ENCODE measurements at regions not wholly inside any gene's neighbourhood (a gene's known extent, or its start where the extent isn't known, plus 50 kb on each side); places are given as distances from the start of the nearest gene placed in this dataset.

- TF ChIP-seq, protein P1, sequence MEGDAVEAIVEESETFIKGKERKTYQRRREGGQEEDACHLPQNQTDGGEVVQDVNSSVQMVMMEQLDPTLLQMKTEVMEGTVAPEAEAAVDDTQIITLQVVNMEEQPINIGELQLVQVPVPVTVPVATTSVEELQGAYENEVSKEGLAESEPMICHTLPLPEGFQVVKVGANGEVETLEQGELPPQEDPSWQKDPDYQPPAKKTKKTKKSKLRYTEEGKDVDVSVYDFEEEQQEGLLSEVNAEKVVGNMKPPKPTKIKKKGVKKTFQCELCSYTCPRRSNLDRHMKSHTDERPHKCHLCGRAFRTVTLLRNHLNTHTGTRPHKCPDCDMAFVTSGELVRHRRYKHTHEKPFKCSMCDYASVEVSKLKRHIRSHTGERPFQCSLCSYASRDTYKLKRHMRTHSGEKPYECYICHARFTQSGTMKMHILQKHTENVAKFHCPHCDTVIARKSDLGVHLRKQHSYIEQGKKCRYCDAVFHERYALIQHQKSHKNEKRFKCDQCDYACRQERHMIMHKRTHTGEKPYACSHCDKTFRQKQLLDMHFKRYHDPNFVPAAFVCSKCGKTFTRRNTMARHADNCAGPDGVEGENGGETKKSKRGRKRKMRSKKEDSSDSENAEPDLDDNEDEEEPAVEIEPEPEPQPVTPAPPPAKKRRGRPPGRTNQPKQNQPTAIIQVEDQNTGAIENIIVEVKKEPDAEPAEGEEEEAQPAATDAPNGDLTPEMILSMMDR (conservative IDR thresholded peaks at IDR 0.05; ENCODE audit: low read length) = no peak
- Histone ChIP-seq H2AFZ (ENCODE audit: low read length) (no peak overlapping the region), H3K36me3 (ENCODE audit: insufficient read depth, low read length) (no peaks in the 10 kb centered on the region), H3K79me2 (ENCODE audit: insufficient read depth, low read depth, low read length) (no peaks in the 10 kb centered on the region), H3K9me2 (ENCODE audit: insufficient read depth, low read length) (no peaks in the 10 kb centered on the region), H4K20me1 (ENCODE audit: insufficient read depth, low read length) (no peaks in the 10 kb centered on the region), H3K4me1 (ENCODE audit: insufficient read depth, low read length, poor library complexity, severe bottlenecking) (no peaks in the 10 kb centered on the region), H3K9me3 (ENCODE audit: low read length) (no peaks in the 10 kb centered on the region), H3K4me2 (ENCODE audit: low read length) (no peak overlapping the region), H3K27ac (ENCODE audit: low read depth, low read length, poor library complexity, severe bottlenecking) (no peak overlapping the region), H3K4me3 (ENCODE audit: low read depth, low read length, poor library complexity, severe bottlenecking) (no peak overlapping the region)
- no peak for DNase-seq (ENCODE audit: low spot score)
- intact Hi-C loops (cut with micrococcal nuclease; ENCODE audit: unreplicated experiment) = no loop called here
- ChIA-PET CTCF (ENCODE audit: unreplicated experiment) (no interaction called here), POLR2A (no interaction called here)
- no TSS peak for BruUV-seq (replicated peaks)
Measured at GRCh38 chr11:113562576-113562975, 87.4 kb upstream of the DRD2 start.

GRCh38 chr11:113557926-113558325 lies 82.7 kb upstream of the DRD2 start:
- H3K9me3 ChIP-seq (ENCODE audit: low read length) = no peaks in the 10 kb centered on the region
- ChIA-PET POLR2A (interaction anchor here (0.9 to 1.2 kb wide), 2 partner anchors 19 to 24 kb away, joined by 3 to 4 read pairs; no protein-coding TSS in a partner anchor), CTCF (ENCODE audit: unreplicated experiment) (no interaction called here)
- no peak overlapping the region for H3K4me2 ChIP-seq (ENCODE audit: low read length)
- no peaks in the 10 kb centered on the region for H4K20me1 ChIP-seq (ENCODE audit: insufficient read depth, low read length)
- no peak for TF ChIP-seq EZH2phosphoT487 (IDR thresholded peaks at IDR 0.05; ENCODE audit: borderline replicate concordance, low read depth, low read length)
- TF ChIP-seq, protein P1 (conservative IDR thresholded peaks at IDR 0.05; ENCODE audit: low read length) = no peak
- no peaks in the 10 kb centered on the region for H3K36me3 ChIP-seq (ENCODE audit: insufficient read depth, low read length)
- BruUV-seq (replicated peaks) = no TSS peak
- DNase-seq (ENCODE audit: low spot score) = no peak
- no peak overlapping the region for H3K27ac ChIP-seq (ENCODE audit: low read depth, low read length, poor library complexity, severe bottlenecking)
- no peaks in the 10 kb centered on the region for H3K79me2 ChIP-seq (ENCODE audit: insufficient read depth, low read depth, low read length)
- no peaks in the 10 kb centered on the region for H3K4me1 ChIP-seq (ENCODE audit: insufficient read depth, low read length, poor library complexity, severe bottlenecking)
- intact Hi-C loops (cut with micrococcal nuclease; ENCODE audit: unreplicated experiment) = no loop called here
- H3K4me3 ChIP-seq (ENCODE audit: low read depth, low read length, poor library complexity, severe bottlenecking) = no peak overlapping the region
- no peaks in the 10 kb centered on the region for H3K9me2 ChIP-seq (ENCODE audit: insufficient read depth, low read length)
- no peak overlapping the region for H2AFZ ChIP-seq (ENCODE audit: low read length)

- POLR2A ChIA-PET = no interaction called here
Measured at GRCh38 chr11:113556036-113556435, 80.8 kb upstream of the DRD2 start.

More at GRCh38 chr11:113556036-113556435, 80.8 kb upstream of the DRD2 start:
- CTCF ChIA-PET (ENCODE audit: unreplicated experiment) = no interaction called here
- no peaks in the 10 kb centered on the region for H3K9me2 ChIP-seq (ENCODE audit: insufficient read depth, low read length)
- H4K20me1 ChIP-seq (ENCODE audit: insufficient read depth, low read length) = no peaks in the 10 kb centered on the region
- H3K9me3 ChIP-seq (ENCODE audit: low read length) = no peaks in the 10 kb centered on the region
- H3K4me2 ChIP-seq (ENCODE audit: low read length) = no peak overlapping the region
- intact Hi-C loops (cut with micrococcal nuclease; ENCODE audit: unreplicated experiment) = no loop called here
- BruUV-seq (replicated peaks) = no TSS peak
- no peak overlapping the region for H3K27ac ChIP-seq (ENCODE audit: low read depth, low read length, poor library complexity, severe bottlenecking)
- no peak overlapping the region for H3K4me3 ChIP-seq (ENCODE audit: low read depth, low read length, poor library complexity, severe bottlenecking)
- H3K4me1 ChIP-seq (ENCODE audit: insufficient read depth, low read length, poor library complexity, severe bottlenecking) = no peaks in the 10 kb centered on the region
- H3K36me3 ChIP-seq (ENCODE audit: insufficient read depth, low read length) = no peaks in the 10 kb centered on the region
- no peak for TF ChIP-seq EZH2phosphoT487 (IDR thresholded peaks at IDR 0.05; ENCODE audit: borderline replicate concordance, low read depth, low read length)
- TF ChIP-seq, protein P1 (conservative IDR thresholded peaks at IDR 0.05; ENCODE audit: low read length) = no peak
- H3K79me2 ChIP-seq (ENCODE audit: insufficient read depth, low read depth, low read length) = no peaks in the 10 kb centered on the region
- H2AFZ ChIP-seq (ENCODE audit: low read length) = no peak overlapping the region
- no peak for DNase-seq (ENCODE audit: low spot score)

Data from OCI-LY7 (cell line).